Neural cell (in vitro differentiated cells): ENCODE measurements at regions not wholly inside any gene's neighbourhood (a gene's known extent, or its start where the extent isn't known, plus 50 kb on each side); places are given as distances from the start of the nearest gene placed in this dataset.

Experiments used
- EP300 ChIP-seq: fragments of 450-650 bp; conservative IDR thresholded peaks from 2 replicates; pipeline ENCODE4 v1.6.1; 2014; ENCODE audit warnings: antibody characterized with exemption, mild to moderate bottlenecking, moderate library complexity; ENCODE audit not compliant: poor library complexity, severe bottlenecking
- TF ChIP-seq, protein P1 (sequence below): fragments of 450-650 bp; IDR thresholded peaks from 2 replicates; pipeline ENCODE4 v1.5.1; 2014; ENCODE audit warnings: antibody characterized with exemption, mild to moderate bottlenecking, moderate library complexity; ENCODE audit not compliant: poor library complexity, severe bottlenecking

- TF ChIP-seq, protein P1, sequence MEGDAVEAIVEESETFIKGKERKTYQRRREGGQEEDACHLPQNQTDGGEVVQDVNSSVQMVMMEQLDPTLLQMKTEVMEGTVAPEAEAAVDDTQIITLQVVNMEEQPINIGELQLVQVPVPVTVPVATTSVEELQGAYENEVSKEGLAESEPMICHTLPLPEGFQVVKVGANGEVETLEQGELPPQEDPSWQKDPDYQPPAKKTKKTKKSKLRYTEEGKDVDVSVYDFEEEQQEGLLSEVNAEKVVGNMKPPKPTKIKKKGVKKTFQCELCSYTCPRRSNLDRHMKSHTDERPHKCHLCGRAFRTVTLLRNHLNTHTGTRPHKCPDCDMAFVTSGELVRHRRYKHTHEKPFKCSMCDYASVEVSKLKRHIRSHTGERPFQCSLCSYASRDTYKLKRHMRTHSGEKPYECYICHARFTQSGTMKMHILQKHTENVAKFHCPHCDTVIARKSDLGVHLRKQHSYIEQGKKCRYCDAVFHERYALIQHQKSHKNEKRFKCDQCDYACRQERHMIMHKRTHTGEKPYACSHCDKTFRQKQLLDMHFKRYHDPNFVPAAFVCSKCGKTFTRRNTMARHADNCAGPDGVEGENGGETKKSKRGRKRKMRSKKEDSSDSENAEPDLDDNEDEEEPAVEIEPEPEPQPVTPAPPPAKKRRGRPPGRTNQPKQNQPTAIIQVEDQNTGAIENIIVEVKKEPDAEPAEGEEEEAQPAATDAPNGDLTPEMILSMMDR = no peak
- TF ChIP-seq EP300 = no peak
Observed at GRCh38 chr13:22536851-22537250, 643.9 kb upstream of the SGCG start.
